ENCODE measurements at regions not wholly inside any gene's neighbourhood (a gene's known extent, or its start where the extent isn't known, plus 50 kb on each side); places are given as distances from the start of the nearest gene placed in this dataset.

- no peaks in the 10 kb centered on the region for H3K36me3 ChIP-seq (ENCODE audit: insufficient read depth, low read length)
- H3K4me3 ChIP-seq (ENCODE audit: low read depth in 1 of 2, low read length in 2 of 2): no peak overlapping the region
- H2AFZ ChIP-seq (ENCODE audit: low read depth, low read length): no peak overlapping the region
- TF ChIP-seq CTCF (IDR thresholded peaks at IDR 0.05; ENCODE audit: borderline replicate concordance, extremely low read depth, low read length, poor library complexity, severe bottlenecking) (no peak), EZH2 (IDR thresholded peaks at IDR 0.05; ENCODE audit: borderline replicate concordance, low read depth, low read length, severe bottlenecking) (no peak)
- no peak for ATAC-seq (ENCODE audit: insufficient read depth, low read depth)
- no peak overlapping the region for H3K4me2 ChIP-seq (ENCODE audit: insufficient read depth, low read length)
- no peaks in the 10 kb centered on the region for H4K20me1 ChIP-seq (ENCODE audit: insufficient read depth, low read length)
- H3K9ac ChIP-seq (ENCODE audit: low read depth, low read length): no peak overlapping the region
- DNase-seq: no peak
- no peak overlapping the region for H3K27ac ChIP-seq (ENCODE audit: low read length)
- peaks cover 1% of the 10 kb centered on the region for H3K9me3 ChIP-seq (ENCODE audit: insufficient read depth, low read length, severe bottlenecking)
- no peaks in the 10 kb centered on the region for H3K27me3 ChIP-seq (ENCODE audit: insufficient read depth, low read length, poor library complexity)
- H3K79me2 ChIP-seq (ENCODE audit: insufficient read depth, low read length): no peaks in the 10 kb centered on the region
- H3K4me1 ChIP-seq (ENCODE audit: insufficient read depth, low read length): no peaks in the 10 kb centered on the region
Observed at GRCh38 chr3:160047876-160048275, 59.2 kb downstream of the IL12A start.

- no peaks in the 10 kb centered on the region for H3K79me2 ChIP-seq (ENCODE audit: insufficient read depth, low read length)
- H3K4me2 ChIP-seq (ENCODE audit: insufficient read depth, low read length): no peak overlapping the region
- H3K9me3 ChIP-seq (ENCODE audit: insufficient read depth, low read length, severe bottlenecking): no peaks in the 10 kb centered on the region
- ATAC-seq (ENCODE audit: insufficient read depth, low read depth) (no peak), DNase-seq (no peak)
- no peak overlapping the region for H3K9ac ChIP-seq (ENCODE audit: low read depth, low read length)
- TF ChIP-seq CTCF (IDR thresholded peaks at IDR 0.05; ENCODE audit: borderline replicate concordance, extremely low read depth, low read length, poor library complexity, severe bottlenecking) (no peak), EZH2 (IDR thresholded peaks at IDR 0.05; ENCODE audit: borderline replicate concordance, low read depth, low read length, severe bottlenecking) (no peak)
- H3K36me3 ChIP-seq (ENCODE audit: insufficient read depth, low read length): no peaks in the 10 kb centered on the region
- H3K27me3 ChIP-seq (ENCODE audit: insufficient read depth, low read length, poor library complexity): no peaks in the 10 kb centered on the region
- H3K4me1 ChIP-seq (ENCODE audit: insufficient read depth, low read length): no peaks in the 10 kb centered on the region
- H3K4me3 ChIP-seq (ENCODE audit: low read depth in 1 of 2, low read length in 2 of 2): no peak overlapping the region
- H3K27ac ChIP-seq (ENCODE audit: low read length): no peak overlapping the region
- H4K20me1 ChIP-seq (ENCODE audit: insufficient read depth, low read length): no peaks in the 10 kb centered on the region
- no peak overlapping the region for H2AFZ ChIP-seq (ENCODE audit: low read depth, low read length)
Observed at GRCh38 chr3:160049038-160049437, 60.4 kb downstream of the IL12A start.

- Histone ChIP-seq H3K4me3 (ENCODE audit: low read depth in 1 of 2, low read length in 2 of 2) (no peak overlapping the region), H4K20me1 (ENCODE audit: insufficient read depth, low read length) (no peaks in the 10 kb centered on the region), H3K4me2 (ENCODE audit: insufficient read depth, low read length) (no peak overlapping the region), H2AFZ (ENCODE audit: low read depth, low read length) (no peak overlapping the region), H3K4me1 (ENCODE audit: insufficient read depth, low read length) (no peaks in the 10 kb centered on the region), H3K79me2 (ENCODE audit: insufficient read depth, low read length) (no peaks in the 10 kb centered on the region), H3K27me3 (ENCODE audit: insufficient read depth, low read length, poor library complexity) (no peaks in the 10 kb centered on the region), H3K36me3 (ENCODE audit: insufficient read depth, low read length) (no peaks in the 10 kb centered on the region), H3K27ac (ENCODE audit: low read length) (no peak overlapping the region), H3K9me3 (ENCODE audit: insufficient read depth, low read length, severe bottlenecking) (no peaks in the 10 kb centered on the region), H3K9ac (ENCODE audit: low read depth, low read length) (no peak overlapping the region)
- no peak for DNase-seq
- no peak for ATAC-seq (ENCODE audit: insufficient read depth, low read depth)
- TF ChIP-seq EZH2 (IDR thresholded peaks at IDR 0.05; ENCODE audit: borderline replicate concordance, low read depth, low read length, severe bottlenecking) (no peak), CTCF (IDR thresholded peaks at IDR 0.05; ENCODE audit: borderline replicate concordance, extremely low read depth, low read length, poor library complexity, severe bottlenecking) (no peak)
Observed at GRCh38 chr3:160049565-160049964, 60.9 kb downstream of the IL12A start.

GRCh38 chr3:160049988-160050387, 61.4 kb downstream of the IL12A start:
- Histone ChIP-seq H3K9me3 (ENCODE audit: insufficient read depth, low read length, severe bottlenecking) (no peaks in the 10 kb centered on the region), H3K4me2 (ENCODE audit: insufficient read depth, low read length) (no peak overlapping the region), H3K79me2 (ENCODE audit: insufficient read depth, low read length) (no peaks in the 10 kb centered on the region), H3K27ac (ENCODE audit: low read length) (no peak overlapping the region), H4K20me1 (ENCODE audit: insufficient read depth, low read length) (no peaks in the 10 kb centered on the region), H3K27me3 (ENCODE audit: insufficient read depth, low read length, poor library complexity) (no peaks in the 10 kb centered on the region), H3K4me3 (ENCODE audit: low read depth in 1 of 2, low read length in 2 of 2) (no peak overlapping the region), H3K4me1 (ENCODE audit: insufficient read depth, low read length) (no peaks in the 10 kb centered on the region), H3K9ac (ENCODE audit: low read depth, low read length) (no peak overlapping the region), H3K36me3 (ENCODE audit: insufficient read depth, low read length) (no peaks in the 10 kb centered on the region), H2AFZ (ENCODE audit: low read depth, low read length) (no peak overlapping the region)
- DNase-seq (no peak), ATAC-seq (ENCODE audit: insufficient read depth, low read depth) (no peak)
- TF ChIP-seq CTCF (IDR thresholded peaks at IDR 0.05; ENCODE audit: borderline replicate concordance, extremely low read depth, low read length, poor library complexity, severe bottlenecking) (no peak), EZH2 (IDR thresholded peaks at IDR 0.05; ENCODE audit: borderline replicate concordance, low read depth, low read length, severe bottlenecking) (no peak)
